ENCODE measurements at regions not wholly inside any gene's neighbourhood (a gene's known extent, or its start where the extent isn't known, plus 50 kb on each side); places are given as distances from the start of the nearest gene placed in this dataset.
"Not testable (repeated sequence)": the region's sequence is repeated elsewhere in the genome, so short reads cannot be mapped to it uniquely, and the experiment has no call there.

GRCh38 chr2:87567912-87568311 is 180.0 kb upstream of the PLGLB2 start:
- not testable (repeated sequence) for TF ChIP-seq EZH2 (IDR thresholded peaks at IDR 0.05; ENCODE audit: insufficient read depth, poor library complexity, severe bottlenecking); EZH2phosphoT487 (IDR thresholded peaks at IDR 0.05; ENCODE audit: insufficient read depth, low read depth)
